ENCODE measurements at regions not wholly inside any gene's neighbourhood (a gene's known extent, or its start where the extent isn't known, plus 50 kb on each side); places are given as distances from the start of the nearest gene placed in this dataset.

DNA sequence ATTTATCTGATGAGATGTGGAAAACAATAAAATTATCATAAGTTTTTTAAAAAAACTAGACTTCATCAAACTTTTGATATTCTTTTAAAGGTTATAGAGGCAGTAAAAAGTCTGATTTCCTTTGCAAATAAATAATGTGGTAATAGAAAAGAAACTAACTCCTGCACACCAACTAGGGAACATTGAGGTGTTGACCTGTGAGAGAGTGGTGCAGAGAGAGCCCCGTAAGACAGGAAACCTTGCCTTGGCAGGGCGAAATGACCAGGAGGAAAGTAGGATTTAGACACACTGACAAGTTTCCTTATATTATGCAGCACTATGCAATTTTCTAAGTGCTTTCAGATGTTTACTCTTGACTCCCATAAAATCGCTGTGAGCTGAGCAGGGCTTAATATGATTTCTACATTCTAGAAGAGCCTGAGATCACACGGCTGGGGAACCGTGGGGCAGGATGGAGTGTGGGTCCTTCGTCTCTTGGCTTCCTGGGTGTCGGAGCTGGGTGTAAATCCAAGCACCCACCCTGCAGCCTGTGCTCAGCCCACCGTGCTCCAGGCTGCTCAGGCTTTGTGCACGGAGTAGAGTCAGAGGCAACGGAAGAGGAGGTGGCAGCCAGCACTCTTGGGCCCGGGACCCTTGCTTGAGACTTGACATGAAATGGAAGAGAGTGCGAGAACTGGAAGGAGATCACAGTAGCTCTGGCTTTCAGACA is 61.3 kb upstream of the FOXQ1 start:
- POLR2A ChIA-PET (ENCODE audit: low non-redundant PET) = no interaction called here

DNA sequence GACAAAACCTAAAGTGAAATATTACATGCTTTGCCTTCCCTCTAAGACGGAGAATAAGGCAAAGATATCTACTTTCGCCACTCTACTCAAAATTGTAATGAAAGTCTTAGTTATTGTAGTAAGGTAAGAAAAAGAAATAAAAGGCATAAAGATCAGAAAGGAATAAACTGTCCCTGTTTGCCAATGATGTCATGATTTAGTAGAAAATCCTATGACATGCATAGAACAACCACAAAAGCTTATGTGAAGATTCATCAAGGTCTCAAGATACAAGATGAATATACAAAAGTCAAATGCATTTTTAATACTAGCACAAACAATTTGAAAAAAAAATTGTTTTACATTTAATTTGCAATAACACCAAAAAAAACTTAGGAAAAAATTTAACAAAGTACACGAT is 64.0 kb upstream of the FOXQ1 start:
- no peak overlapping the region for H3K27ac ChIP-seq
- ChIA-PET POLR2A (ENCODE audit: low non-redundant PET) (no interaction called here), CTCF (no interaction called here)
- no peak for DNase-seq (ENCODE audit: low spot score)
- TF ChIP-seq, protein P1, sequence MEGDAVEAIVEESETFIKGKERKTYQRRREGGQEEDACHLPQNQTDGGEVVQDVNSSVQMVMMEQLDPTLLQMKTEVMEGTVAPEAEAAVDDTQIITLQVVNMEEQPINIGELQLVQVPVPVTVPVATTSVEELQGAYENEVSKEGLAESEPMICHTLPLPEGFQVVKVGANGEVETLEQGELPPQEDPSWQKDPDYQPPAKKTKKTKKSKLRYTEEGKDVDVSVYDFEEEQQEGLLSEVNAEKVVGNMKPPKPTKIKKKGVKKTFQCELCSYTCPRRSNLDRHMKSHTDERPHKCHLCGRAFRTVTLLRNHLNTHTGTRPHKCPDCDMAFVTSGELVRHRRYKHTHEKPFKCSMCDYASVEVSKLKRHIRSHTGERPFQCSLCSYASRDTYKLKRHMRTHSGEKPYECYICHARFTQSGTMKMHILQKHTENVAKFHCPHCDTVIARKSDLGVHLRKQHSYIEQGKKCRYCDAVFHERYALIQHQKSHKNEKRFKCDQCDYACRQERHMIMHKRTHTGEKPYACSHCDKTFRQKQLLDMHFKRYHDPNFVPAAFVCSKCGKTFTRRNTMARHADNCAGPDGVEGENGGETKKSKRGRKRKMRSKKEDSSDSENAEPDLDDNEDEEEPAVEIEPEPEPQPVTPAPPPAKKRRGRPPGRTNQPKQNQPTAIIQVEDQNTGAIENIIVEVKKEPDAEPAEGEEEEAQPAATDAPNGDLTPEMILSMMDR (conservative IDR thresholded peaks at IDR 0.05; ENCODE audit: low read depth) = no peak

More for the DNA sequence above, 61.3 kb upstream of the FOXQ1 start:
- no peak for DNase-seq (ENCODE audit: low spot score)
- H3K27ac ChIP-seq = no peak overlapping the region
- TF ChIP-seq, protein P1 (conservative IDR thresholded peaks at IDR 0.05; ENCODE audit: low read depth) = no peak
- CTCF ChIA-PET = no interaction called here

- CTCF ChIA-PET = no interaction called here
- no peak for DNase-seq (ENCODE audit: low spot score)
- TF ChIP-seq, protein P1 (conservative IDR thresholded peaks at IDR 0.05; ENCODE audit: low read depth) = no peak
- H3K27ac ChIP-seq = no peak overlapping the region
- POLR2A ChIA-PET (ENCODE audit: low non-redundant PET) = no interaction called here
Measured at GRCh38 chr6:1247056-1247455, 64.8 kb upstream of the FOXQ1 start.

DNA sequence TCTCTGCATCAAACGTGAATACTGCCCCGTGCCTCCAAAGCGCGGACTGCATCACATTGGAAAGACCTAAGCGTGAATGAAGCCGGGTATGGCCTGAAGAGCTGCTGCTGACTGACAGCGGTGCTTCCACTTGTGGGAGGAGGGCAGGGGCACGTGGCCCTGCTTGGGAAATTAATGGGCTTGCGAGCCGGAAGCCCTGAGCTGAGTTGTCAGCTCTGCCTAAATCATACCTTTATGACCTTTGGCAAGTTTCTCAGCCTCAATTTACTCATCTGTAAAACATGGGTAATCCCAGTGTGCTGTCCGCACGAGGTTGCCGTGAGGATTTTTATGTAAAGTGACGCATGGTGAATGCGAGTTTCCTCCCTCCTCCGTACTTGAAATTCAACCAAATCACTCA is 67.0 kb upstream of the FOXQ1 start:
- ChIA-PET CTCF (interaction anchor here (0.6 kb wide), 1 partner anchor 143 kb away, joined by 3 read pairs; no protein-coding TSS in a partner anchor), POLR2A (ENCODE audit: low non-redundant PET) (no interaction called here)
- H3K27ac ChIP-seq = no peak overlapping the region
- DNase-seq (ENCODE audit: low spot score) = no peak
- TF ChIP-seq, protein P1 (conservative IDR thresholded peaks at IDR 0.05; ENCODE audit: low read depth) = no peak

DNA sequence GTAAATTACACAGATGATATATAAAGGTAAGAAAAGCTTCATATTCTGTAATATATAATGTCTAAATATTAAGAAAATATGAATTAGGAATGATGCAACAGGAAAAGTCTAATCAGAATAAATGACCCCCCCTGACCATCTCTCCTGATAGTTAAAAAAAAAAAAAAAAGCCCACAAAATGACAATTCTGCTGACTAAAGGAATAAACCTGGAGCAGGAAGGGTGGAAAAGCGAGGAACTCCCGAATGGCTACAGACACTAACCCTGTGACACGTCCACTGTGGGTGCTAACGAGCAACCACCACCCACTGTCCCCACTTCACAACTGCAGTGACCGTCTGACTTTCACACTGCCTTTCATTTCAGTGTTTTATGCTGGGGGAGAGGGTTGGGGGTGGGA is 67.6 kb upstream of the FOXQ1 start:
- ChIA-PET POLR2A (ENCODE audit: low non-redundant PET) (no interaction called here), CTCF (interaction anchor here (0.6 kb wide), 1 partner anchor 142 kb away, joined by 3 read pairs; no protein-coding TSS in a partner anchor)
- TF ChIP-seq, protein P1 (conservative IDR thresholded peaks at IDR 0.05; ENCODE audit: low read depth) = no peak
- DNase-seq (ENCODE audit: low spot score) = no peak
- no peak overlapping the region for H3K27ac ChIP-seq

- CTCF ChIA-PET = no interaction called here
Measured at GRCh38 chr6:1242446-1242845, 69.5 kb upstream of the FOXQ1 start.

More at GRCh38 chr6:1242446-1242845, 69.5 kb upstream of the FOXQ1 start:
- no peak for DNase-seq (ENCODE audit: low spot score)
- POLR2A ChIA-PET (ENCODE audit: low non-redundant PET) = no interaction called here
- H3K27ac ChIP-seq = no peak overlapping the region
- TF ChIP-seq, protein P1 (conservative IDR thresholded peaks at IDR 0.05; ENCODE audit: low read depth) = no peak

Data from RWPE1 (cell line).